Lower leg skin (tissue), 3 donors: ENCODE measurements at regions not wholly inside any gene's neighbourhood (a gene's known extent, or its start where the extent isn't known, plus 50 kb on each side); places are given as distances from the start of the nearest gene placed in this dataset.

Experiments used
- CTCF ChIP-seq, 3 donors: fragments of 450-650 bp; IDR thresholded peaks; one replicate each; pipeline ENCODE4 v1.5.1; 2016; ENCODE audit warnings: antibody characterized with exemption in 3 of 3, mild to moderate bottlenecking in 3 of 3, moderate library complexity in 2 of 3
- POLR2A ChIP-seq, 2 donors: fragments of 450-650 bp; IDR thresholded peaks; one replicate each; pipeline ENCODE4 v1.6.1; 2016 to 2017; ENCODE audit warnings: antibody characterized with exemption in 2 of 2, mild to moderate bottlenecking in 1 of 2, moderate library complexity in 1 of 2

- TF ChIP-seq POLR2A (IDR thresholded peaks at IDR 0.05) (no peak), CTCF (IDR thresholded peaks at IDR 0.05) (no peak)
Measured at GRCh38 chr1:90798883-90799282, 81.8 kb upstream of the BARHL2 start.
